ENCODE measurements at regions not wholly inside any gene's neighbourhood (a gene's known extent, or its start where the extent isn't known, plus 50 kb on each side); places are given as distances from the start of the nearest gene placed in this dataset.
"Not testable (repeated sequence)": the region's sequence is repeated elsewhere in the genome, so short reads cannot be mapped to it uniquely, and the experiment has no call there.

- DNase-seq, result no peak
These were observed 844.9 kb upstream of the CRIM1 start for GRCh38 chr2:35510636-35511035.

GRCh38 chr2:35508601-35509000 lies 847.0 kb upstream of the CRIM1 start:
- no peak for DNase-seq

GRCh38 chr2:35504419-35504818 lies 851.2 kb upstream of the CRIM1 start:
- DNase-seq, result no peak

GRCh38 chr2:35503738-35504199 lies 851.8 kb upstream of the CRIM1 start:
- no peak for DNase-seq

GRCh38 chr2:35503311-35503710 lies 852.3 kb upstream of the CRIM1 start:
- DNase-seq, result no peak

- no peak for DNase-seq
These were observed 854.5 kb upstream of the CRIM1 start for GRCh38 chr2:35501076-35501475.

GRCh38 chr2:35496022-35496421 lies 859.6 kb upstream of the CRIM1 start:
- no peak for DNase-seq

- no peak for DNase-seq
These were observed 860.4 kb upstream of the CRIM1 start for GRCh38 chr2:35495182-35495581.

- DNase-seq, result not testable (repeated sequence)
These were observed 877.5 kb upstream of the CRIM1 start for GRCh38 chr2:35478121-35478520.

GRCh38 chr2:35468245-35468644 lies 887.3 kb upstream of the CRIM1 start:
- peak in 1 of 3 experiments; percentile 49 for DNase-seq

- no peak for DNase-seq
These were observed 891.6 kb upstream of the CRIM1 start for GRCh38 chr2:35463805-35464596.

- DNase-seq, result no peak
These were observed 893.2 kb upstream of the CRIM1 start for GRCh38 chr2:35462226-35462998.

GRCh38 chr2:35461406-35461805 lies 894.2 kb upstream of the CRIM1 start:
- no peak for DNase-seq

- DNase-seq, result no peak
These were observed 900.5 kb upstream of the CRIM1 start for GRCh38 chr2:35454966-35455638.

- no peak for DNase-seq
These were observed 907.8 kb upstream of the CRIM1 start for GRCh38 chr2:35447821-35448220.

GRCh38 chr2:35447215-35447614 lies 908.4 kb upstream of the CRIM1 start:
- DNase-seq, result no peak

GRCh38 chr2:35443087-35443486 lies 912.5 kb upstream of the CRIM1 start:
- no peak for DNase-seq

GRCh38 chr2:35441575-35441974 lies 914.0 kb upstream of the CRIM1 start:
- not testable (repeated sequence) for DNase-seq

- not testable (repeated sequence) for DNase-seq
These were observed 915.3 kb upstream of the CRIM1 start for GRCh38 chr2:35440308-35440707.

- DNase-seq, result not testable (repeated sequence)
These were observed 918.7 kb upstream of the CRIM1 start for GRCh38 chr2:35436893-35437292.

GRCh38 chr2:35428548-35428947 lies 927.0 kb upstream of the CRIM1 start:
- DNase-seq, result peak in 1 of 3 experiments; percentile 40

- DNase-seq, result no peak
These were observed 934.1 kb upstream of the CRIM1 start for GRCh38 chr2:35421485-35421884.

GRCh38 chr2:35417293-35417692 lies 938.3 kb upstream of the CRIM1 start:
- DNase-seq, result no peak

Measured in NCI-H1417 (cell line).